GM12878 (cell line): ENCODE measurements at regions not wholly inside any gene's neighbourhood (a gene's known extent, or its start where the extent isn't known, plus 50 kb on each side); places are given as distances from the start of the nearest gene placed in this dataset.

Source experiments
- ATAC-seq: fragments of 200-7000 bp; cut with Tn5 transposase; 3 replicates; pipeline ENCODE4 v1.9.1; 2020; ENCODE audit warnings: mild to moderate bottlenecking, moderate library complexity
- BruUV-seq: library from RNA; stranded (reverse); fragments of 400-500 nt; replicated peaks from 2 replicates; lab custom pipeline; 2021; lab: Mats Ljungman, UMichigan
- CTCF ChIA-PET: fragments of 300-600 bp; sonication (Branson Sonifier 250); formaldehyde crosslinking; extraction: SDS; loops from one replicate; lab custom pipeline; 2021; ENCODE audit warnings: inconsistent platforms; lab: Yijun Ruan, JAX
- POLR2A ChIA-PET: fragments of 350-600 bp; formaldehyde crosslinking; extraction: SDS; loops from one replicate; lab custom pipeline; 2021; ENCODE audit warnings: inconsistent platforms; lab: Charles Lee
- RAD21 ChIA-PET: fragments of 300-600 bp; sonication (Branson Sonifier 250); formaldehyde crosslinking; loops from one replicate; lab custom pipeline; 2023; ENCODE audit warnings: antibody characterized with exemption; ENCODE audit not compliant: unreplicated experiment; lab: Charles Lee
- SMC1A ChIA-PET: fragments of 300-600 bp; sonication (Branson Sonifier 250); formaldehyde crosslinking; loops from one replicate; lab custom pipeline; 2023; ENCODE audit not compliant: unreplicated experiment, uncharacterized antibody; lab: Charles Lee
- DNase-seq: peaks from one replicate; pipeline ENCODE4 v3.0.0-alpha.2; 2011; ENCODE audit warnings: low read depth, low spot score
- FAIRE-seq: peaks from 3 replicates; lab custom pipeline; 2011; peaks lifted over from hg19 to GRCh38; lab: Jason Lieb, UNC
- H2AFZ ChIP-seq: 2 replicates; pipeline ENCODE4 v1.6.0; 2011; ENCODE audit warnings: low read depth, low read length, control low read depth; ENCODE audit not compliant: control insufficient read depth
- H3K27ac ChIP-seq: 2 replicates; pipeline ENCODE4 v1.5.1; 2011; ENCODE audit warnings: control low read depth; ENCODE audit not compliant: control insufficient read depth, insufficient read depth
- H3K27me3 ChIP-seq, 2 experiments: replicated peaks in 1 of 2; 2 replicates each; pipeline versions ENCODE4 v1.6.0 to v1.6.1; 2011; ENCODE audit warnings: low read length in 1 of 2; ENCODE audit not compliant: control insufficient read depth in 2 of 2, insufficient read depth in 2 of 2
- H3K36me3 ChIP-seq, 2 experiments: 2 replicates each; pipeline ENCODE4 v1.5.1; 2011; ENCODE audit warnings: low read length in 1 of 2; ENCODE audit not compliant: control insufficient read depth in 2 of 2, insufficient read depth in 2 of 2
- H3K4me1 ChIP-seq: 2 replicates; pipeline ENCODE4 v1.6.1; 2011; ENCODE audit warnings: mild to moderate bottlenecking, low read length, moderate library complexity, mixed read lengths; ENCODE audit not compliant: control insufficient read depth, insufficient read depth
- H3K4me2 ChIP-seq: 2 replicates; pipeline ENCODE4 v1.6.0; 2011; ENCODE audit warnings: control low read depth; ENCODE audit not compliant: control insufficient read depth, insufficient read depth
- H3K4me3 ChIP-seq: fragments of 200-600 bp; sonication (generic); 2 replicates; pipeline ENCODE4 v1.5.1; 2016
- H3K79me2 ChIP-seq: 2 replicates; pipeline ENCODE4 v1.6.0; 2011; ENCODE audit warnings: low read length; ENCODE audit not compliant: control insufficient read depth, insufficient read depth
- H3K9ac ChIP-seq: 2 replicates; pipeline ENCODE4 v1.8.0; 2011; ENCODE audit warnings: low read length, control low read depth, mixed read lengths; ENCODE audit not compliant: control insufficient read depth, insufficient read depth
- H3K9me3 ChIP-seq: replicated peaks from 3 replicates; pipeline ENCODE4 v1.5.1; 2011; ENCODE audit warnings: mild to moderate bottlenecking, low read length; ENCODE audit not compliant: control insufficient read depth, insufficient read depth
- H4K20me1 ChIP-seq: 2 replicates; pipeline ENCODE4 v1.6.0; 2011; ENCODE audit not compliant: control insufficient read depth, insufficient read depth
- CBFB ChIP-seq: IDR thresholded peaks from 2 replicates; pipeline ENCODE4 v1.6.1; 2016; ENCODE audit warnings: antibody characterized with exemption, low read depth
- CBX3 ChIP-seq: fragments of 200-600 bp; sonication (generic); IDR thresholded peaks from 2 replicates; pipeline ENCODE4 v1.6.1; 2016; ENCODE audit warnings: low read depth, borderline replicate concordance
- CBX5 ChIP-seq: sonication (generic); IDR thresholded peaks from 2 replicates; pipeline ENCODE4 v1.6.1; 2016; ENCODE audit warnings: low read depth, moderate library complexity, mild to moderate bottlenecking, inconsistent platforms
- CHD1 ChIP-seq: IDR thresholded peaks from 2 replicates; pipeline ENCODE4 v1.6.1; 2012; ENCODE audit warnings: low read depth, low read length, improper control_type of control experiment
- CHD2 ChIP-seq: IDR thresholded peaks from 2 replicates; pipeline ENCODE4 v1.6.1; 2011; ENCODE audit warnings: low read depth, low read length, improper control_type of control experiment, borderline replicate concordance
- CHD4 ChIP-seq: fragments of 200-600 bp; sonication (generic); IDR thresholded peaks from 2 replicates; pipeline ENCODE4 v1.6.1; 2016; ENCODE audit warnings: mild to moderate bottlenecking
- DPF2 ChIP-seq: fragments of 450-650 bp; IDR thresholded peaks from 2 replicates; pipeline ENCODE4 v1.6.1; 2017; ENCODE audit warnings: mild to moderate bottlenecking
- HCFC1 ChIP-seq: fragments of 150-350 bp; IDR thresholded peaks from 2 replicates; pipeline ENCODE4 v1.6.1; 2014; ENCODE audit warnings: low read length
- RB1 ChIP-seq: fragments of 450-650 bp; formaldehyde crosslinking; IDR thresholded peaks from 2 replicates; pipeline ENCODE4 v1.6.1; 2017; ENCODE audit warnings: mild to moderate bottlenecking, borderline replicate concordance
- SP1 ChIP-seq: IDR thresholded peaks from one replicate; pipeline ENCODE4 v1.6.1; 2011; ENCODE audit warnings: low read depth, low read length
- WGBS: methylation state at CpG from one replicate; pipeline ENCODE4 v1.1.6; 2016; ENCODE audit warnings: low lambda C conversion rate; ENCODE audit not compliant: insufficient replicate concordance, insufficient coverage; ENCODE audit errors: missing lambda C conversion rate; 5-methylcytosine and 5-hydroxymethylcytosine counted together
- in situ Hi-C: fragments of 300-500 bp; cut with MboI; formaldehyde crosslinking; loops from 9 replicates; pipeline ENCODE4 v1.14.3; 2018; ENCODE audit warnings: mixed read lengths
- intact Hi-C: fragments of 100-400 bp; cut with micrococcal nuclease; formaldehyde crosslinking; loops from one replicate; pipeline ENCODE4 v1.14.2; 2022; ENCODE audit not compliant: unreplicated experiment
- TF ChIP-seq, protein P1 (sequence below): fragments of 450-650 bp; IDR thresholded peaks from 2 replicates; pipeline ENCODE4 v1.6.1; 2018; ENCODE audit warnings: mild to moderate bottlenecking, low read depth, moderate library complexity; ENCODE audit not compliant: partially characterized antibody
- TF ChIP-seq, protein P2 (sequence below): IDR thresholded peaks from 2 replicates; pipeline ENCODE4 v1.6.1; 2012; ENCODE audit warnings: mild to moderate bottlenecking, low read depth, low read length
- TF ChIP-seq, protein P3 (sequence below): fragments of 450-650 bp; IDR thresholded peaks from 2 replicates; pipeline ENCODE4 v1.6.1; 2017; ENCODE audit warnings: mild to moderate bottlenecking, low read depth, inconsistent platforms; ENCODE audit not compliant: poor library complexity, severe bottlenecking
- TF ChIP-seq, protein P4 (sequence below): IDR thresholded peaks from 2 replicates; pipeline ENCODE4 v1.6.1; 2011; ENCODE audit warnings: mild to moderate bottlenecking, low read depth, low read length, moderate library complexity; ENCODE audit not compliant: insufficient replicate concordance

DNA sequence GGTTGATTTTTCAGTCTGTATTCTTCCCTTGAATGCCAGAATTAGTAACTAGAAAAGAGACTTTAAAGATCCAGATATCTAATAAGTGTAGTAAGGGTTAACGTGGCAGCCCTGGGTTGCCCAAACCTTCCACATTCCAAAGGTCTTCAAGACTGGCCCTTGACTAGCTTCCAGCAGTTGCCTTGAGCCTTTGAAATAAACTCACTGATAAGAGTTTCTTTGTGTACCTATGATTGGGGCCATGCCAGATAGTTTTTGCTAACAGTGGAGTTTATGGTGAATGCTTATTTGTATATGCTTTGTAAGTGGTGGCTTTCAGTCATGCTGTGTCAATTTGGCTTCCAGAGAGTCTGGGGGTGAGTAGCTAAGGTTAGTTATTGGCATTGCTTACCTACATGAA, 722.3 kb downstream of the RNF144A start:
- DNase-seq, result no peak
- intact Hi-C loops, result no loop called here
- no peak for TF ChIP-seq RB1
- no peak for TF ChIP-seq CHD1
- no peak for TF ChIP-seq HCFC1
- TF ChIP-seq, protein P1, sequence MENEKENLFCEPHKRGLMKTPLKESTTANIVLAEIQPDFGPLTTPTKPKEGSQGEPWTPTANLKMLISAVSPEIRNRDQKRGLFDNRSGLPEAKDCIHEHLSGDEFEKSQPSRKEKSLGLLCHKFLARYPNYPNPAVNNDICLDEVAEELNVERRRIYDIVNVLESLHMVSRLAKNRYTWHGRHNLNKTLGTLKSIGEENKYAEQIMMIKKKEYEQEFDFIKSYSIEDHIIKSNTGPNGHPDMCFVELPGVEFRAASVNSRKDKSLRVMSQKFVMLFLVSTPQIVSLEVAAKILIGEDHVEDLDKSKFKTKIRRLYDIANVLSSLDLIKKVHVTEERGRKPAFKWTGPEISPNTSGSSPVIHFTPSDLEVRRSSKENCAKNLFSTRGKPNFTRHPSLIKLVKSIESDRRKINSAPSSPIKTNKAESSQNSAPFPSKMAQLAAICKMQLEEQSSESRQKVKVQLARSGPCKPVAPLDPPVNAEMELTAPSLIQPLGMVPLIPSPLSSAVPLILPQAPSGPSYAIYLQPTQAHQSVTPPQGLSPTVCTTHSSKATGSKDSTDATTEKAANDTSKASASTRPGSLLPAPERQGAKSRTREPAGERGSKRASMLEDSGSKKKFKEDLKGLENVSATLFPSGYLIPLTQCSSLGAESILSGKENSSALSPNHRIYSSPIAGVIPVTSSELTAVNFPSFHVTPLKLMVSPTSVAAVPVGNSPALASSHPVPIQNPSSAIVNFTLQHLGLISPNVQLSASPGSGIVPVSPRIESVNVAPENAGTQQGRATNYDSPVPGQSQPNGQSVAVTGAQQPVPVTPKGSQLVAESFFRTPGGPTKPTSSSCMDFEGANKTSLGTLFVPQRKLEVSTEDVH, result no peak
- no peak for TF ChIP-seq SP1
- no peak for TF ChIP-seq CBFB
- TF ChIP-seq, protein P2, sequence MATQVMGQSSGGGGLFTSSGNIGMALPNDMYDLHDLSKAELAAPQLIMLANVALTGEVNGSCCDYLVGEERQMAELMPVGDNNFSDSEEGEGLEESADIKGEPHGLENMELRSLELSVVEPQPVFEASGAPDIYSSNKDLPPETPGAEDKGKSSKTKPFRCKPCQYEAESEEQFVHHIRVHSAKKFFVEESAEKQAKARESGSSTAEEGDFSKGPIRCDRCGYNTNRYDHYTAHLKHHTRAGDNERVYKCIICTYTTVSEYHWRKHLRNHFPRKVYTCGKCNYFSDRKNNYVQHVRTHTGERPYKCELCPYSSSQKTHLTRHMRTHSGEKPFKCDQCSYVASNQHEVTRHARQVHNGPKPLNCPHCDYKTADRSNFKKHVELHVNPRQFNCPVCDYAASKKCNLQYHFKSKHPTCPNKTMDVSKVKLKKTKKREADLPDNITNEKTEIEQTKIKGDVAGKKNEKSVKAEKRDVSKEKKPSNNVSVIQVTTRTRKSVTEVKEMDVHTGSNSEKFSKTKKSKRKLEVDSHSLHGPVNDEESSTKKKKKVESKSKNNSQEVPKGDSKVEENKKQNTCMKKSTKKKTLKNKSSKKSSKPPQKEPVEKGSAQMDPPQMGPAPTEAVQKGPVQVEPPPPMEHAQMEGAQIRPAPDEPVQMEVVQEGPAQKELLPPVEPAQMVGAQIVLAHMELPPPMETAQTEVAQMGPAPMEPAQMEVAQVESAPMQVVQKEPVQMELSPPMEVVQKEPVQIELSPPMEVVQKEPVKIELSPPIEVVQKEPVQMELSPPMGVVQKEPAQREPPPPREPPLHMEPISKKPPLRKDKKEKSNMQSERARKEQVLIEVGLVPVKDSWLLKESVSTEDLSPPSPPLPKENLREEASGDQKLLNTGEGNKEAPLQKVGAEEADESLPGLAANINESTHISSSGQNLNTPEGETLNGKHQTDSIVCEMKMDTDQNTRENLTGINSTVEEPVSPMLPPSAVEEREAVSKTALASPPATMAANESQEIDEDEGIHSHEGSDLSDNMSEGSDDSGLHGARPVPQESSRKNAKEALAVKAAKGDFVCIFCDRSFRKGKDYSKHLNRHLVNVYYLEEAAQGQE, result no peak
- TF ChIP-seq CHD2, result no peak
- no peak for TF ChIP-seq CHD4
- TF ChIP-seq, protein P3, sequence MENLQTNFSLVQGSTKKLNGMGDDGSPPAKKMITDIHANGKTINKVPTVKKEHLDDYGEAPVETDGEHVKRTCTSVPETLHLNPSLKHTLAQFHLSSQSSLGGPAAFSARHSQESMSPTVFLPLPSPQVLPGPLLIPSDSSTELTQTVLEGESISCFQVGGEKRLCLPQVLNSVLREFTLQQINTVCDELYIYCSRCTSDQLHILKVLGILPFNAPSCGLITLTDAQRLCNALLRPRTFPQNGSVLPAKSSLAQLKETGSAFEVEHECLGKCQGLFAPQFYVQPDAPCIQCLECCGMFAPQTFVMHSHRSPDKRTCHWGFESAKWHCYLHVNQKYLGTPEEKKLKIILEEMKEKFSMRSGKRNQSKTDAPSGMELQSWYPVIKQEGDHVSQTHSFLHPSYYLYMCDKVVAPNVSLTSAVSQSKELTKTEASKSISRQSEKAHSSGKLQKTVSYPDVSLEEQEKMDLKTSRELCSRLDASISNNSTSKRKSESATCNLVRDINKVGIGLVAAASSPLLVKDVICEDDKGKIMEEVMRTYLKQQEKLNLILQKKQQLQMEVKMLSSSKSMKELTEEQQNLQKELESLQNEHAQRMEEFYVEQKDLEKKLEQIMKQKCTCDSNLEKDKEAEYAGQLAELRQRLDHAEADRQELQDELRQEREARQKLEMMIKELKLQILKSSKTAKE, result no peak
- no peak for TF ChIP-seq DPF2
- TF ChIP-seq CBX5, result no peak
- TF ChIP-seq CBX3, result no peak
- TF ChIP-seq, protein P4, sequence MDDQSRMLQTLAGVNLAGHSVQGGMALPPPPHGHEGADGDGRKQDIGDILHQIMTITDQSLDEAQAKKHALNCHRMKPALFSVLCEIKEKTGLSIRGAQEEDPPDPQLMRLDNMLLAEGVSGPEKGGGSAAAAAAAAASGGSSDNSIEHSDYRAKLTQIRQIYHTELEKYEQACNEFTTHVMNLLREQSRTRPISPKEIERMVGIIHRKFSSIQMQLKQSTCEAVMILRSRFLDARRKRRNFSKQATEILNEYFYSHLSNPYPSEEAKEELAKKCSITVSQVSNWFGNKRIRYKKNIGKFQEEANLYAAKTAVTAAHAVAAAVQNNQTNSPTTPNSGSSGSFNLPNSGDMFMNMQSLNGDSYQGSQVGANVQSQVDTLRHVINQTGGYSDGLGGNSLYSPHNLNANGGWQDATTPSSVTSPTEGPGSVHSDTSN, result no peak

More for the DNA sequence above, 722.3 kb downstream of the RNF144A start:
- H3K9me3 ChIP-seq, result peaks cover 5% of the 10 kb centered on the region; the same call in 2 of the 3 replicates
- H3K4me1 ChIP-seq, result no peaks in the 10 kb centered on the region
- no peak overlapping the region for H3K27ac ChIP-seq
- no TSS peak for BruUV-seq
- FAIRE-seq (no peak), ATAC-seq (no peak)
- no peak overlapping the region for H2AFZ ChIP-seq
- CTCF ChIA-PET, result no interaction called here
- no peaks in the 10 kb centered on the region for H3K79me2 ChIP-seq
- in situ Hi-C loops, result no loop called here
- H3K36me3 ChIP-seq, result no peaks in the 10 kb centered on the region
- POLR2A ChIA-PET, result no interaction called here
- peaks cover 0 to 2% of the 10 kb centered on the region in 2 experiments; a peak in 1 of 4 replicates for H3K27me3 ChIP-seq
- no peak overlapping the region for H3K4me2 ChIP-seq
- RAD21 ChIA-PET, result no interaction called here
- no peaks in the 10 kb centered on the region for H4K20me1 ChIP-seq
- H3K9ac ChIP-seq, result no peak overlapping the region
- WGBS, result 35% methylated on average over 1 of the region's 1 CpG
- H3K4me3 ChIP-seq, result no peak overlapping the region
- SMC1A ChIA-PET, result interaction anchor here (0.6 to 1.8 kb wide), 4 partner anchors 11 to 767 kb away, joined by 3 to 5 read pairs (median 3); no protein-coding TSS in a partner anchor
